Astrocyte of the spinal cord (primary cell): ENCODE measurements at regions not wholly inside any gene's neighbourhood (a gene's known extent, or its start where the extent isn't known, plus 50 kb on each side); places are given as distances from the start of the nearest gene placed in this dataset.

Experiments used
- DNase-seq: peaks from one replicate; pipeline ENCODE4 v3.0.0; 2011; ENCODE audit warnings: low read depth, low spot score
- H3K4me3 ChIP-seq: 2 replicates; pipeline ENCODE4 v1.5.1; 2011; ENCODE audit warnings: low read depth, mild to moderate bottlenecking, low read length, moderate library complexity
- in situ Hi-C: cut with HindIII; loops from 2 replicates; pipeline ENCODE4 v1.10.0; 2017; ENCODE audit warnings: low sequenced_read_pairs
- TF ChIP-seq, protein P1 (sequence below): IDR thresholded peaks from 2 replicates; pipeline ENCODE4 v1.5.1; 2012; ENCODE audit warnings: low read depth, mild to moderate bottlenecking, low read length, inconsistent platforms

DNA sequence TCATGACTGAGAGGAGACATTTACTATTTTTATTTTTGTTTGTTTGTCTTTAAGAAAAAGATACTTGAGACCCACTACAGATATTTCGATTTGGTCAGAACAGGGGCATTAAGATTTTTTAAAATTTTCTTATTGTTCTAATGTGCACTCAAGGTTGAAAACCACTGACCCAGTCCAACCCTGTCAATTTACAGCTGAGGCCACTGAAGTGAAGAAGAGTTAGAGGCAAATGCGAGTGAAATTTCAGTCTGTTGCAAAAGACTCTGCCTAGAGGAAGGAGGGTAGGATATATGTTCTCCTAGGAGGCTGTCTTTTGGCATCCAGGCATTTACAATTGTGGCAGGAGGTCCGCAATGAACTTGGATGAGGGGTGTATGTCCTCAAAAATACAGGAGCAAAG, 396.3 kb downstream of the RPS24 start:
- H3K4me3 ChIP-seq, result no peak overlapping the region
- in situ Hi-C loops, result no loop called here
- TF ChIP-seq, protein P1, sequence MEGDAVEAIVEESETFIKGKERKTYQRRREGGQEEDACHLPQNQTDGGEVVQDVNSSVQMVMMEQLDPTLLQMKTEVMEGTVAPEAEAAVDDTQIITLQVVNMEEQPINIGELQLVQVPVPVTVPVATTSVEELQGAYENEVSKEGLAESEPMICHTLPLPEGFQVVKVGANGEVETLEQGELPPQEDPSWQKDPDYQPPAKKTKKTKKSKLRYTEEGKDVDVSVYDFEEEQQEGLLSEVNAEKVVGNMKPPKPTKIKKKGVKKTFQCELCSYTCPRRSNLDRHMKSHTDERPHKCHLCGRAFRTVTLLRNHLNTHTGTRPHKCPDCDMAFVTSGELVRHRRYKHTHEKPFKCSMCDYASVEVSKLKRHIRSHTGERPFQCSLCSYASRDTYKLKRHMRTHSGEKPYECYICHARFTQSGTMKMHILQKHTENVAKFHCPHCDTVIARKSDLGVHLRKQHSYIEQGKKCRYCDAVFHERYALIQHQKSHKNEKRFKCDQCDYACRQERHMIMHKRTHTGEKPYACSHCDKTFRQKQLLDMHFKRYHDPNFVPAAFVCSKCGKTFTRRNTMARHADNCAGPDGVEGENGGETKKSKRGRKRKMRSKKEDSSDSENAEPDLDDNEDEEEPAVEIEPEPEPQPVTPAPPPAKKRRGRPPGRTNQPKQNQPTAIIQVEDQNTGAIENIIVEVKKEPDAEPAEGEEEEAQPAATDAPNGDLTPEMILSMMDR, result no peak
- no peak for DNase-seq

DNA sequence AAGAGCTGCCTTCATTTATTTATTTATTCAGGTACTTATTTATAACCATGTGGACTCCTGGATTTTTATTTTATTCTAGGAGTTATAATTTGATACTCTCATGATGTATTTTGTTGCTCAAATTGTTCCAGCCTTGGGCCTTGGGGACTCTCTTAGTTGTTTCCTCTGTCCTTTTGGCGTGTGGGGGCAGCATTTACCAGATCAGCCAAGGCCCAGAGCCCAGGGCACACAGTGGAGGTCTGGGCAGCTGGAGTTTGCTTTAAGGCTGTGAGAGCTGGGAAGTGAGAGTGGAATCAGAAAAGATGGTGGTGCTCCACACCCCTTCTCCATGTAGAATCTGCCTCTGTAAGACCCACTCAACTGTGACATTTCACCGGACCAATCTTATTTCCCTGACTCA, 398.9 kb downstream of the RPS24 start:
- no peak overlapping the region for H3K4me3 ChIP-seq
- TF ChIP-seq, protein P1, result no peak
- in situ Hi-C loops, result no loop called here
- DNase-seq, result no peak

DNA sequence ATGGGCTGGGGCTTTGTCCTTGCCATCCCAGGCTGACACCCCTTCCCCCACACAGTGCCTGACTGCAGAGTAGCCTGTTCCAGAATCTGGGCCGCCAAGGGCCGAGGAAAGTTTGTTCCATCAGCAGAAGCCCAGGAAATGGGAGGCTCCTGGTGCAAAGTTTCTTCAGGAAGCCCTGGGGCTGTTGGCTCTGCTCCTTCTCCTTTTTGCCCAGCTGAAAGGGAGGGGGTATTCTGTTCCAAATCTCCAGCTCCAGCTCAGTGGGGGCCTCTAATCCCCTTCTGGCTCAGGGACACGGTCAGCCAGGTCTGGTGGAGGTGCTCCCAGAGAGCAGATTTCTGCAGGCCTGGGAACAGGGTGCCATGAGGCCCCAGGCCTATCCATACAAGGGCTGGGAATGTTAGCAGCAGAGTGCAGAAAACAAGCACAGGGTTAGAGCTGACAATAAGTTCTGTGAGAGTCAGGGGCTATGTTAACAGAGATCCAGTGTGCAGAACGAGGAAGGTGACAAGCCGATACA, 399.5 kb downstream of the RPS24 start:
- DNase-seq, result no peak
- in situ Hi-C loops, result no loop called here
- TF ChIP-seq, protein P1, result no peak
- H3K4me3 ChIP-seq, result no peak overlapping the region

DNA sequence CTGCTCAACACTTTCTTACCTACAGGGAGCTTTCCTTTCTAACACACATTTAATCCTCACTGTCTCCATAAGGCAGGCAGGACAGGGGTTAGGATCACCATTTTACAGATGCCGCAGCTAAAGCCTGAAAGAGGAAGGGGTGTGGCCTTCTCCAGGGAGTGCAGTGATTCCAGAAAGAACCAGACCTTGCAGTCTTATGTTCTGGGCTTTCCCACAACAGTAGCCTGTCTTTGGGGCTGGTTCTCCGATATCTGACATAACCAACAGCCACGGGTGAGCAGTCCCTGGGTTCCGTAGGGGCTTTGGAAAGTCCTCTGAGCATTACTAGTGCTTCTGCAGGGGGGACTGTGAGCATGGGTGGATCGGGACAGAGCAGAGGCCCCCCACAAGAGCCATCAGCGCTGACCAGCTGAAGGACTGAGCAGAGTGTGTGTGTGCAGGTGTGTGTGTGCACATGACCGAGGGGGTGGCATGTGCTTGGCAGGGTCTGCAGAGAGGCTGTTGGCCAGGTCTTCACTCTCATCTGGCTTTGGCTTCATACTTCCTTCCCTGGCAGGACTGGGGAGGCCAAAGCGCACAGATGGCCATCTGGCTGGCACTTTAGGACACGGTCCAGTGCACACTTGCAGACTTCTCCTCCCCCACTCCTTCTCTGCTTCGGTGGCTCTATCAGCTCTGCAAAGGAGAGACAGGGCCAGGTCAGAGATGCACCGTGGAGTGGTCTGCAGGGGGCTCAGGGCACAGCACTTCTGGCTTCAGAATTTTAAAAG, 400.3 kb downstream of the RPS24 start:
- no peak overlapping the region for H3K4me3 ChIP-seq
- DNase-seq, result no peak
- in situ Hi-C loops, result no loop called here
- TF ChIP-seq, protein P1, result no peak

DNA sequence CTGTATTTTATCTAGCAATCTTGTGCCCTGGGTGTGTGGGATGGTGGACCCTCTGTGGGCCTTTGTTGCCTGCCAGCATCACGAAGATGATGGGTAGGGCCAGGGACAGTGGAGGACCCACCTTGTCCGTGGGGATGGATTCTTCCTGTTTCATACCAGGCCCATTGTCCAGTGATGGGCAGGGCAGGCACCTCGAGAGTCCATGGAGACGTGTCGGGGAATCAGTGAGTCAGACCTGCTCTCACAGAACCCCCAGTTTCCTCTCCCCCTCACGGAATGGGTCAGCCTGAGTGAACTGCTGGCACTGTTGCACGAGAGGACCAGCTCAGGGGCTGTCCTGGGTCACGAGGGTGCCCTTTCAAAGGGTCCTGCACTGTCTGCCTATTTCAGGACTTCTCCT, 401.2 kb downstream of the RPS24 start:
- in situ Hi-C loops, result no loop called here
- TF ChIP-seq, protein P1, result no peak
- DNase-seq, result no peak
- no peak overlapping the region for H3K4me3 ChIP-seq

DNA sequence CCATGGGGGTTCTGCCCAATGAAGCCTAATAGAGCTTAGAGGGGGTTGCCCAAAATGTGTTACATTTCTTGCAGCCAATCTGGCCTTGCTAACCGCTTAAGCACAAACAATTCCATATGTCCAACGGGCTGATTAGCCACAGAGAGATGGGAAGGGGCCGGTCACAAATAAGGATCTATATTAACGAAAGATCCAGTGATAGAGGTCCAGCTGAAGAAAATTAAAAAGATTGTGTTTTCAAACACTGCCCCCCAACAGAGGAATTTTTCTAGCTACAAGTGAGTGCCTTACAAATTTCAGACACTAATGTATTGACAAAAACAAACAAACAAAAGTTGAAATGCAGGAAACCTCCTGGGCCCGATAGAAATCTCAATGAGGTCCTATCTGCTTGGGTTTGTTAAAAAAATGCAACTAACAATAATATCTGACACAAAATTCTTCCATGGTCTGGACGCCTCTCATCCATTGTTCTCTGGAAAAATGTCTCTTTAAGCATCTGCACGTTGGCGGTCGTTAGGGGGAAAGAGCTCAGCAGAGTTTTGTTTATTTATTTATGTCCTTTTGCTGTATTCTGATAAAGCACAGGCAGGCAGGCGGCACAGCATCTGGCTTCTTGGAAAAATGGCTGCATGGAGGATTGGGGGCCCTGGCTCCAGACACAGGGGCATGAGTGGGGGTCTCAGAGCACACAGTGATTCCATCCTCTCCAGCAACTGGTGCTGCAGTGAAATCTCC, 402.0 kb downstream of the RPS24 start:
- no peak overlapping the region for H3K4me3 ChIP-seq
- no peak for DNase-seq
- in situ Hi-C loops, result no loop called here
- TF ChIP-seq, protein P1, result no peak
